Testis (tissue), 2 donors: ENCODE measurements at regions not wholly inside any gene's neighbourhood (a gene's known extent, or its start where the extent isn't known, plus 50 kb on each side); places are given as distances from the start of the nearest gene placed in this dataset.

Experiments
- POLR2A ChIP-seq: fragments of 450-650 bp; IDR thresholded peaks from one replicate; pipeline ENCODE4 v1.6.1; 2017; ENCODE audit warnings: antibody characterized with exemption, mild to moderate bottlenecking, moderate library complexity
- TF ChIP-seq, protein P1 (sequence below), 3 experiments: fragments of 450-650 bp in 2 of 3; fragments of 200-600 bp in 1 of 3; sonication (generic) in 1 of 3; IDR thresholded peaks; one replicate each; pipeline ENCODE4 v1.5.1; 2016 to 2019; ENCODE audit warnings: antibody characterized with exemption in 3 of 3, mild to moderate bottlenecking in 2 of 3, moderate library complexity in 1 of 3

DNA sequence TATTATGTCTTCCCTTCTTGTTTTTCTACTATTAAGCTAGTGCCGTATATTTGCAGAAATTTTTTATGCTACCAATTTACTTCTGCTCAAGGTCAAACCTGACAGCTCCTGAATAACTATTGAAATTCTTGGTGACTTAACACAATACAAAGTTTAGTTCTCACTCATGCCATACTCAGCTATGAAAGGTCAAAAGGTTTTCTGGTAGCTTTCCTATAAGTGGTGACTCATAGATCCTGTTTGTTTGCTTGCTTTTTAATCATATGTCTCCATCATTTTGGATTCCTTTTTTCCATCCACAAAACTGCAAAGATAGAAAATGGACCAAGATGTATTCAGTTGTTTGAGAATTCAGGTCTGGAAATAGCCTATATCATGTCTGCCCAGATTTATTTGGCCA lies 855.8 kb upstream of the LRRC4C start:
- TF ChIP-seq, protein P1, sequence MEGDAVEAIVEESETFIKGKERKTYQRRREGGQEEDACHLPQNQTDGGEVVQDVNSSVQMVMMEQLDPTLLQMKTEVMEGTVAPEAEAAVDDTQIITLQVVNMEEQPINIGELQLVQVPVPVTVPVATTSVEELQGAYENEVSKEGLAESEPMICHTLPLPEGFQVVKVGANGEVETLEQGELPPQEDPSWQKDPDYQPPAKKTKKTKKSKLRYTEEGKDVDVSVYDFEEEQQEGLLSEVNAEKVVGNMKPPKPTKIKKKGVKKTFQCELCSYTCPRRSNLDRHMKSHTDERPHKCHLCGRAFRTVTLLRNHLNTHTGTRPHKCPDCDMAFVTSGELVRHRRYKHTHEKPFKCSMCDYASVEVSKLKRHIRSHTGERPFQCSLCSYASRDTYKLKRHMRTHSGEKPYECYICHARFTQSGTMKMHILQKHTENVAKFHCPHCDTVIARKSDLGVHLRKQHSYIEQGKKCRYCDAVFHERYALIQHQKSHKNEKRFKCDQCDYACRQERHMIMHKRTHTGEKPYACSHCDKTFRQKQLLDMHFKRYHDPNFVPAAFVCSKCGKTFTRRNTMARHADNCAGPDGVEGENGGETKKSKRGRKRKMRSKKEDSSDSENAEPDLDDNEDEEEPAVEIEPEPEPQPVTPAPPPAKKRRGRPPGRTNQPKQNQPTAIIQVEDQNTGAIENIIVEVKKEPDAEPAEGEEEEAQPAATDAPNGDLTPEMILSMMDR (IDR thresholded peaks at IDR 0.05) = no peak
- TF ChIP-seq POLR2A = no peak
